ENCODE measurements at regions not wholly inside any gene's neighbourhood (a gene's known extent, or its start where the extent isn't known, plus 50 kb on each side); places are given as distances from the start of the nearest gene placed in this dataset.

DNA sequence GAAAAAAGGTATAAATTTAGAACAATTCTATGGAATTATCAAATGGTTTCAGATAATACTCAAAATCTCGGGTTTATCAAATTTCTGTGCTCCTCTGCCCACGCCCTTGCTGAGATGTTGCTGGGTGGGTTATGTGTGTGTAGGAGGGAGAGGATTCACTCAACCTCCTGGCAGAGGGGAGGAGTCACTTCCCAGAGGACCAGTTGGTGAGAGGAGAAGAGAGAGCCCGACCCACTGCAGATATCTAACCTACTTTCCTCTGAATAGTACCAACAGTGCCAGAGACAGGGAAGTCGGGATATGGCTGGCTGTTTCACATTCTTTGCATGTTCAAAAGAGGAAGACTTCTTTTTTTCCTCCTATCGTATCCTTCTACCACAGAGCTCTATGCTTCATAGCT lies 187.1 kb upstream of the MAN1A1 start:
- TF ChIP-seq TCF12 (IDR thresholded peaks at IDR 0.05; ENCODE audit: low read depth, low read length) (no peak), RFX5 (IDR thresholded peaks at IDR 0.05; ENCODE audit: borderline replicate concordance, low read depth, low read length) (no peak), ZNF274 (IDR thresholded peaks at IDR 0.05; ENCODE audit: borderline replicate concordance, extremely low read depth, low read length) (no peak), GTF2F1 (IDR thresholded peaks at IDR 0.05; ENCODE audit: borderline replicate concordance, low read depth, low read length) (no peak)
- TF ChIP-seq, protein P1, sequence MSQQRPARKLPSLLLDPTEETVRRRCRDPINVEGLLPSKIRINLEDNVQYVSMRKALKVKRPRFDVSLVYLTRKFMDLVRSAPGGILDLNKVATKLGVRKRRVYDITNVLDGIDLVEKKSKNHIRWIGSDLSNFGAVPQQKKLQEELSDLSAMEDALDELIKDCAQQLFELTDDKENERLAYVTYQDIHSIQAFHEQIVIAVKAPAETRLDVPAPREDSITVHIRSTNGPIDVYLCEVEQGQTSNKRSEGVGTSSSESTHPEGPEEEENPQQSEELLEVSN (IDR thresholded peaks at IDR 0.05), result no peak

More for the DNA sequence above, 187.1 kb upstream of the MAN1A1 start:
- Histone ChIP-seq H4K91ac (replicated peaks; ENCODE audit: insufficient read length, low read length) (no peak overlapping the region), H3K56ac (replicated peaks; ENCODE audit: insufficient read length, low read depth, low read length) (no peak overlapping the region), H3K4me3 (ENCODE audit: extremely low read depth in 1 of 4, insufficient read depth in 2 of 4, low read depth in 3 of 4, low read length in 4 of 4) (no peak overlapping the region), H3K18ac (ENCODE audit: extremely low read depth, low read length) (no peak overlapping the region), H2BK120ac (replicated peaks; ENCODE audit: low read depth, low read length) (no peak overlapping the region), H3K4ac (replicated peaks; ENCODE audit: insufficient read length, low read depth, low read length) (no peak overlapping the region), H3K23me2 (ENCODE audit: low read depth, low read length) (no peaks in the 10 kb centered on the region), H2BK20ac (ENCODE audit: low read length) (no peak overlapping the region), H2AK5ac (ENCODE audit: low read depth, low read length) (no peak overlapping the region), H3K79me1 (ENCODE audit: low read depth, low read length) (no peaks in the 10 kb centered on the region), H2BK12ac (ENCODE audit: low read depth, low read length) (no peak overlapping the region), H3K27me3 (replicated peaks in 1 of 4; ENCODE audit: control insufficient read depth in 3 of 4, extremely low read depth in 1 of 4, insufficient read depth in 3 of 4, low read length in 3 of 4) (no peaks in the 10 kb centered on the region), H3K9ac (replicated peaks in 1 of 4; ENCODE audit: extremely low read depth in 1 of 4, low read depth in 3 of 4, low read length in 3 of 4) (no peak overlapping the region), H4K20me1 (replicated peaks in 1 of 2; ENCODE audit: control insufficient read depth in 1 of 2, insufficient read depth in 2 of 2, low read length in 2 of 2) (no peaks in the 10 kb centered on the region), H3K27ac (ENCODE audit: low read depth, low read length) (no peak overlapping the region), H2AFZ (ENCODE audit: low read length) (no peak overlapping the region), H2BK15ac (ENCODE audit: low read length) (no peak overlapping the region), H3K79me2 (ENCODE audit: control insufficient read depth in 1 of 2, insufficient read depth in 2 of 2, low read length in 2 of 2) (no peaks in the 10 kb centered on the region), H2BK5ac (ENCODE audit: low read depth, low read length) (no peak overlapping the region), H4K8ac (ENCODE audit: extremely low read depth, insufficient read depth, low read length) (no peak overlapping the region), H3K36me3 (ENCODE audit: control insufficient read depth in 2 of 4, insufficient read depth in 4 of 4, low read length in 3 of 4) (no peaks in the 10 kb centered on the region), H4K5ac (ENCODE audit: insufficient read length, low read depth, low read length) (no peak overlapping the region), H3K14ac (ENCODE audit: insufficient read length) (no peak overlapping the region), H3K4me1 (replicated peaks in 1 of 4; ENCODE audit: control insufficient read depth in 3 of 4, insufficient read depth in 4 of 4, low read length in 3 of 4) (no peaks in the 10 kb centered on the region), H3K23ac (ENCODE audit: insufficient read length) (no peak overlapping the region), H3K4me2 (ENCODE audit: insufficient read depth in 1 of 2, low read depth in 2 of 2, low read length in 2 of 2) (no peak overlapping the region), H3K9me3 (ENCODE audit: insufficient read depth in 2 of 2, low read depth in 1 of 2, low read length in 1 of 2) (no peaks in the 10 kb centered on the region)
- 93% methylated on average over 5 of the region's 5 CpGs; no CpG with 5 or more reads in 1 of the 2 experiments for WGBS, 2 experiments (ENCODE audit: extremely low coverage in 1 of 2, insufficient coverage in 1 of 2, insufficient read length in 1 of 2, insufficient replicate concordance in 2 of 2, low coverage in 1 of 2, low lambda C conversion rate in 2 of 2, missing lambda C conversion rate in 1 of 2)
- ChIA-PET CTCF (ENCODE audit: partially characterized antibody) (no interaction called here), POLR2A (ENCODE audit: partially characterized antibody) (no interaction called here)
- DNase-seq (ENCODE audit: low read depth in 1 of 2, low spot score in 2 of 2), result no peak
- no peak for FAIRE-seq
